ENCODE measurements at regions not wholly inside any gene's neighbourhood (a gene's known extent, or its start where the extent isn't known, plus 50 kb on each side); places are given as distances from the start of the nearest gene placed in this dataset.

- H3K4me1 ChIP-seq, result no peaks in the 10 kb centered on the region
- TF ChIP-seq POLR2A (IDR thresholded peaks at IDR 0.05) (no peak), CTCF (IDR thresholded peaks at IDR 0.05) (no peak)
- no peaks in the 10 kb centered on the region for H3K36me3 ChIP-seq
- no peak overlapping the region for H3K4me3 ChIP-seq
- no peak overlapping the region for H3K27ac ChIP-seq
- H3K27me3 ChIP-seq, result no peaks in the 10 kb centered on the region
- DNase-seq, result no peak
- H3K9me3 ChIP-seq, result no peaks in the 10 kb centered on the region
Observed at GRCh38 chr20:17059465-17059864, 167.4 kb upstream of the PCSK2 start.

- no peak overlapping the region for H3K4me3 ChIP-seq
- TF ChIP-seq POLR2A (IDR thresholded peaks at IDR 0.05), result no peak
- TF ChIP-seq CTCF (IDR thresholded peaks at IDR 0.05), result no peak
- no peaks in the 10 kb centered on the region for H3K36me3 ChIP-seq
- H3K27me3 ChIP-seq, result no peaks in the 10 kb centered on the region
- no peak overlapping the region for H3K27ac ChIP-seq
- no peaks in the 10 kb centered on the region for H3K4me1 ChIP-seq
- no peaks in the 10 kb centered on the region for H3K9me3 ChIP-seq
- no peak for DNase-seq
Observed at GRCh38 chr20:17061715-17062114, 165.1 kb upstream of the PCSK2 start.

- no peaks in the 10 kb centered on the region for H3K27me3 ChIP-seq
- no peak for DNase-seq
- no peaks in the 10 kb centered on the region for H3K9me3 ChIP-seq
- no peak for TF ChIP-seq POLR2A (IDR thresholded peaks at IDR 0.05)
- TF ChIP-seq CTCF (IDR thresholded peaks at IDR 0.05), result no peak
- H3K4me3 ChIP-seq, result no peak overlapping the region
- no peaks in the 10 kb centered on the region for H3K4me1 ChIP-seq
- H3K36me3 ChIP-seq, result no peaks in the 10 kb centered on the region
- no peak overlapping the region for H3K27ac ChIP-seq
Observed at GRCh38 chr20:17062712-17063111, 164.1 kb upstream of the PCSK2 start.

- H3K9me3 ChIP-seq, result no peaks in the 10 kb centered on the region
- H3K4me3 ChIP-seq, result no peak overlapping the region
- no peak for DNase-seq
- H3K27me3 ChIP-seq, result no peaks in the 10 kb centered on the region
- TF ChIP-seq POLR2A (IDR thresholded peaks at IDR 0.05) (no peak), CTCF (IDR thresholded peaks at IDR 0.05) (no peak)
- no peak overlapping the region for H3K27ac ChIP-seq
- no peaks in the 10 kb centered on the region for H3K36me3 ChIP-seq
- no peaks in the 10 kb centered on the region for H3K4me1 ChIP-seq
Observed at GRCh38 chr20:17066902-17067301, 159.9 kb upstream of the PCSK2 start.

GRCh38 chr20:17068084-17068711 is 158.6 kb upstream of the PCSK2 start:
- no peak for TF ChIP-seq CTCF (IDR thresholded peaks at IDR 0.05)
- TF ChIP-seq POLR2A (IDR thresholded peaks at IDR 0.05), result no peak
- no peak overlapping the region for H3K4me3 ChIP-seq

GRCh38 chr20:17077030-17077429 is 149.8 kb upstream of the PCSK2 start:
- no peaks in the 10 kb centered on the region for H3K4me1 ChIP-seq
- no peak overlapping the region for H3K4me3 ChIP-seq
- no peak for TF ChIP-seq POLR2A (IDR thresholded peaks at IDR 0.05)
- no peak for TF ChIP-seq CTCF (IDR thresholded peaks at IDR 0.05)
- no peaks in the 10 kb centered on the region for H3K36me3 ChIP-seq
- no peak overlapping the region for H3K27ac ChIP-seq
- H3K27me3 ChIP-seq, result no peaks in the 10 kb centered on the region
- no peak for DNase-seq
- H3K9me3 ChIP-seq, result no peaks in the 10 kb centered on the region

More at GRCh38 chr20:17068084-17068711, 158.6 kb upstream of the PCSK2 start:
- Histone ChIP-seq H3K36me3 (no peaks in the 10 kb centered on the region), H3K9me3 (no peaks in the 10 kb centered on the region), H3K27ac (no peak overlapping the region), H3K27me3 (no peaks in the 10 kb centered on the region), H3K4me1 (no peaks in the 10 kb centered on the region)
- no peak for DNase-seq

Measured in Peyer's patch (tissue), 4 donors.